Calu3 (cell line): ENCODE measurements at regions not wholly inside any gene's neighbourhood (a gene's known extent, or its start where the extent isn't known, plus 50 kb on each side); places are given as distances from the start of the nearest gene placed in this dataset.

Source experiments
- BruUV-seq: library from RNA; stranded (reverse); fragments of 400-500 nt; replicated peaks from 2 replicates; lab custom pipeline; 2021; lab: Mats Ljungman, UMichigan
- CTCF ChIA-PET: fragments of 300-600 bp; sonication (Branson Sonifier 250); formaldehyde crosslinking; loops from one replicate; lab custom pipeline; 2022; ENCODE audit warnings: antibody characterized with exemption; lab: Charles Lee
- DNase-seq: peaks from one replicate; pipeline ENCODE4 v3.0.0; 2022
- H3K27ac Mint-ChIP-seq: one replicate; pipeline ENCODE4 v1.8.0; 2022; ENCODE audit warnings: mixed read lengths; ENCODE audit not compliant: unreplicated experiment
- H3K27me3 Mint-ChIP-seq: one replicate; pipeline ENCODE4 v1.8.0; 2022; ENCODE audit warnings: mixed read lengths; ENCODE audit not compliant: unreplicated experiment
- H3K36me3 Mint-ChIP-seq: one replicate; pipeline ENCODE4 v1.8.0; 2022; ENCODE audit warnings: mild to moderate bottlenecking, moderate library complexity, mixed read lengths; ENCODE audit not compliant: insufficient read depth, unreplicated experiment
- H3K4me1 Mint-ChIP-seq: one replicate; pipeline ENCODE4 v1.8.0; 2022; ENCODE audit warnings: mild to moderate bottlenecking, low read depth, mixed read lengths; ENCODE audit not compliant: unreplicated experiment
- H3K4me3 Mint-ChIP-seq: one replicate; pipeline ENCODE4 v1.8.0; 2022; ENCODE audit warnings: mild to moderate bottlenecking, low read depth, moderate library complexity, mixed read lengths; ENCODE audit not compliant: unreplicated experiment
- H3K9me3 Mint-ChIP-seq: one replicate; pipeline ENCODE4 v1.8.0; 2022; ENCODE audit warnings: low read depth, mixed read lengths; ENCODE audit not compliant: unreplicated experiment
- CTCF ChIP-seq: fragments of 200-600 bp; IDR thresholded peaks from one replicate; pipeline ENCODE4 v1.8.0; 2022; ENCODE audit warnings: antibody characterized with exemption; ENCODE audit not compliant: unreplicated experiment
- intact Hi-C: fragments of 100-400 bp; cut with micrococcal nuclease; formaldehyde crosslinking; loops from one replicate; pipeline ENCODE4 v1.10.0; 2022; ENCODE audit not compliant: unreplicated experiment

GRCh38 chr16:87086156-87086555, 231.0 kb downstream of the C16orf95 start:
- Mint-ChIP-seq H3K9me3 (peaks cover 8% of the 10 kb centered on the region), H3K4me3 (no peak overlapping the region), H3K4me1 (no peaks in the 10 kb centered on the region), H3K36me3 (no peaks in the 10 kb centered on the region), H3K27ac (no peak overlapping the region), H3K27me3 (peaks cover 74% of the 10 kb centered on the region)
- no peak for TF ChIP-seq CTCF
- no TSS peak for BruUV-seq
- intact Hi-C loops: no loop called here
- DNase-seq: no peak
- CTCF ChIA-PET: interaction anchor here (1.1 kb wide), 1 partner anchor 9 kb away, joined by 3 read pairs; no protein-coding TSS in a partner anchor

- Mint-ChIP-seq H3K36me3 (no peaks in the 10 kb centered on the region), H3K9me3 (peaks cover 6% of the 10 kb centered on the region), H3K4me1 (no peaks in the 10 kb centered on the region), H3K27me3 (peaks cover 78% of the 10 kb centered on the region), H3K27ac (no peak overlapping the region), H3K4me3 (no peak overlapping the region)
- TF ChIP-seq CTCF: no peak
- DNase-seq: no peak
- BruUV-seq: no TSS peak
- intact Hi-C loops: no loop called here
- CTCF ChIA-PET: no interaction called here
Observed at GRCh38 chr16:87086575-87086974, 230.6 kb downstream of the C16orf95 start.

GRCh38 chr16:87092958-87093357, 224.2 kb downstream of the C16orf95 start:
- no TSS peak for BruUV-seq
- H3K4me1 Mint-ChIP-seq: no peaks in the 10 kb centered on the region

GRCh38 chr16:87093804-87094555, 223.2 kb downstream of the C16orf95 start:
- CTCF ChIA-PET: no interaction called here
- TF ChIP-seq CTCF: no peak
- intact Hi-C loops: no loop called here
- no peak for DNase-seq
- Mint-ChIP-seq H3K27me3 (peaks cover 94% of the 10 kb centered on the region), H3K4me3 (no peak overlapping the region), H3K4me1 (no peaks in the 10 kb centered on the region), H3K27ac (no peak overlapping the region), H3K9me3 (no peaks in the 10 kb centered on the region), H3K36me3 (no peaks in the 10 kb centered on the region)
- no TSS peak for BruUV-seq

More at GRCh38 chr16:87092958-87093357, 224.2 kb downstream of the C16orf95 start:
- intact Hi-C loops: no loop called here
- TF ChIP-seq CTCF: no peak
- CTCF ChIA-PET: no interaction called here
- Mint-ChIP-seq H3K4me3 (no peak overlapping the region), H3K27me3 (peaks cover 94% of the 10 kb centered on the region), H3K27ac (no peak overlapping the region), H3K9me3 (no peaks in the 10 kb centered on the region), H3K36me3 (no peaks in the 10 kb centered on the region)
- DNase-seq: no peak
